Daoy (cell line): ENCODE measurements at regions not wholly inside any gene's neighbourhood (a gene's known extent, or its start where the extent isn't known, plus 50 kb on each side); places are given as distances from the start of the nearest gene placed in this dataset.
"Not testable (repeated sequence)": the region's sequence is repeated elsewhere in the genome, so short reads cannot be mapped to it uniquely, and the experiment has no call there.

Experiments used
- DNase-seq: peaks from one replicate; pipeline ENCODE4 v3.0.0-alpha.2; 2015; ENCODE audit warnings: low read depth

DNA sequence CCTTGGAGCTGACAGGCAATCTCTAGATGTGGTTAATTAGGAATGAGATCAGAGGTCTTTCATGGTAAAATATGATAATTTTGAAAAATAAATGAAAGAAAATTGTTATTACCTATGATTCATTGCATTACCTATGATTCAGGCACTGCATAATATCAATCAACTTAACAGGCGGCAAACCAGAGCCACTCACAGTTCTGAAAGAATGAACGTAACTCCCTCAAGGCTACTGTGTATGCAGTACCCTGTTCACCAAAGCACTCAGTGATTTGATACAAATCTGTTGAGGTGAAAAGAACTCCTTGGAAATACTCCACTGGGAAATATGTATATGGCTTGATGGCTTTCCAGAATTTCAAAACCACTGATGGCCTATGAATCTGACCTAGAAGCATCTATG lies 398.9 kb downstream of the ACTL7B start:
- DNase-seq = no peak

DNA sequence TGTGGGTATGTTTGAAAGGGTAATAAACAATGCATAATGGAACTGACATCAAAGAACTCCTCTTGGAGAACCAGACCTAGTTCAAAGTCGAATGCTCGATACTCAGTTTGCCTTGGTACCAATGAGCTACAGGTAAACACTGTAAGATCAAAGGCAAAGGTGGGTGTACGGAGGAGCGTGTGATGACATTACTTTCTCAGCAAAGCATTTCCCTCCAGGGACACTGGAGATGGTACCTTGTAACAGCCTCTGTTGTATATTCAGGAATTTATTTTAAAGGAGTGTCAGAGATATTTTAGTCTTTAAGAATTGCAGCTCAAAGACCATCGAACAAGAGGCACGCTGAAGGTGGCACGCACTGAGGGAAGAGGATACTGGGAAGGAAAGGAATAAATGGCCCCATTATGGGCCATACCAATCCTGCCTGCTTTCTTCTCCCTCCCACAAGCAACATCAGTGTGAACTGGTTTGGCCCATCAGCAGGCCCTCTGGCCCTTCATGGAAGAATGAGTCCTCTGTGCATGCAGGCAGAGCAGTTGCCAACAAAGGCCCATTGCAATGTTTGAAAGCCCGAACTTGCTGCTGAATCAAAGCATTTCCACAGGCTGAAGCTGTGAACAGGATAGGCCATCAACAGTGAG lies 410.2 kb downstream of the ACTL7B start:
- DNase-seq = no peak

DNA sequence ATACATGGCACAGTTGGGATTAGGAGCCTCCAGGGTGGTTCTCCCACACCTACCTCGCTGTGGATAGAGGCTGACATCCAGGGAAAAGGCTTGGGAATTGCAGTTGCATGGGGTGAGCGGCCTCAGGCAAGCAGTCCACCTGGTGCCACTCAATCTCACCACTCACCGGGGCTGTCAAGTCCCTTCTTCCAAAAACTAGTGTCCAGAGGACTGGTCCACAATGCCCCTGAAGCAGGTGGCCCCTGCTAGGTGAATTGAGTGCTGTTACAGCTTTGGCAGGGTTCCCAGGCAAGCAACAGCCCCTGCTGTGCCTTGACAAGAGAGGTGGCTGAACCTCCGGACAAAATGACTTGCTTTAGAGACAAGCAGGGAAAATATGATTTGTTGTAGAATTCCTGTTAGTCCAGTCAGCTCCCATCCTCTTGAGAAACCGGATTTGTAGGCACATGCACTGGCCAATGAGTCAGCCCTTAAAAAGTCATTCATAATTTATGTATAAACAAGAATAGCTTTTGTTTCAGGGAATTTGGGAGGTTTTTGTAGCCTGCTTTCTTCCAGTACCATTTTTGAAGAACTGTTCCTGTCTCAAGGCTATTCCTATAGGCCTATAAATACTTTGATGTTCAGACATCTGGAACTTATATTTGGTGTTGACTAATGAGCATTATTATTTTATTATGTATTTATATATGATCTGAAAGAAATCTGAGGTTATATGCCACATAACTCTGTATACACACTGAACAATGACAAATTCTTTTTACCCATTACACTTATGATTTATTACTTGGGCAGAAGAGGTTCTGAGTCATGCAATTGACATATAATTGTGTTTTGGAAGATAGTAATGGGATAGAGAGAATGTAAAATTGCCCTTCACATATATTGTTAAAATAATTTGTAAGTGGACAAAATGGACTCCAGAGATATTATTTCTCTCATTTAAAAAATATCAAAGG lies 411.1 kb downstream of the ACTL7B start:
- DNase-seq = peak; percentile 84

DNA sequence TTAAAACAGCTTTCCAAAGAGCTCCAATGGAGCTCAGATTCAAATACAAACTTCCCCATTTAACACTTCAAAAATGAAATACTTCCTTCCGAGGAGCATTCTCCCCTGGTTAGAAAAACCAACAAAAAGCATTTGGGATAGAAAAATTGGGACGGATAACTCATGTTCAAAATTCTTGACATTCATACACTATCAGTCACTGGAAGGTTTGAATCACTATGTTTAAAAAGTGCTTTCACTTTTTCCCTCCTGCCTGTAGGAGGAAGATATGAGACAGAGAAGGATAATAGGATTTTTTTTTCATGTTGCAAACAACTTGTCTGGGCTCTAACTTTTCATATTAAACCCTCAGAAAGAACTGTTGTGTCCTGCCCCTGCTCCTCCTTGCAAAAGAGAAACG lies 412.0 kb downstream of the ACTL7B start:
- peak; percentile 50 for DNase-seq

DNA sequence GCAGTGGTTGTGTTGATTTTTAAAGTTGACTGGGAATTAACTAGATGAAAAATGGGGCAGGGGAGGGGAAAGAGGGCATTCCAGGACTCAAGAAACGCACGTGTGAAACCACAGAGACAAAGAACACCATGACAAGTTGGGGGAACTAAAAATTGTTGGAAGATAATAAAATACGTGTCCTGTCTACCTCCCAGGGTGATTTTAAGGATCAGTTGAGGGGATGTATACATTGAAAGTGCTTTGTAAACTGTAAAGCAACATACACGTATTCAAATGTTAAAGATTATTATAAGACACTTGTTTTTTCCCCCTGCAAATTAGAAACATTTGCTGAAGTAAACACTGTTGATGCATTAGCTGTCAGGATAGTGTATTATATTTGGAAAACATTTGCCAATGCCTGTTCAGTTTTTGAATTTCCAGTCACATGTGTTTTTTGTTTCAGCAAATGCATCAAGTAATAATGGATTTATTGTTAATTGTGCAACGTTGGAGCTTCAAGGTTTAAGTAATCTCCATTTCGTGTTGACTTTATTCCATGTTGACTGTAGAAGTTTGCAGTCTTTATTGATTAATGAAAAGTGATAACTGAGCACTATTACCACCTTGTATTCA lies 412.7 kb downstream of the ACTL7B start:
- no peak for DNase-seq

DNA sequence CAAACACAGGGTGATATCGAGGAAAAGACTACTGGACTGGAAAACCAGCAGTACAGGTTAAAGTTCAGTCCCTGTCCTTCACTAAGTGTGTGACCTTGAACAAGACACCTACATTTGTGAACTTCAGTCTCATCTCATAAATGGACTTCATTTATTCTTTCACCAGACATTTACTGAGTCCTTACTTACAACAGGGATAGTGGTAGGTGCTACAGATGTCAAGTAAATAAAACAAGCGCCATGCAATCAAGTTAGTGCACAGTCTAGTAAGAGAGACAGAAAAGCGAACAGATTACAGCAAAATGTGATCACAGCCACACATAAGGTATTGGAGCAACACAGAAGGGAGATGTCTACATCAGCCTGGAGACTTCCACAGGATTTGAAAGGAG lies 413.2 kb downstream of the ACTL7B start:
- DNase-seq = no peak

DNA sequence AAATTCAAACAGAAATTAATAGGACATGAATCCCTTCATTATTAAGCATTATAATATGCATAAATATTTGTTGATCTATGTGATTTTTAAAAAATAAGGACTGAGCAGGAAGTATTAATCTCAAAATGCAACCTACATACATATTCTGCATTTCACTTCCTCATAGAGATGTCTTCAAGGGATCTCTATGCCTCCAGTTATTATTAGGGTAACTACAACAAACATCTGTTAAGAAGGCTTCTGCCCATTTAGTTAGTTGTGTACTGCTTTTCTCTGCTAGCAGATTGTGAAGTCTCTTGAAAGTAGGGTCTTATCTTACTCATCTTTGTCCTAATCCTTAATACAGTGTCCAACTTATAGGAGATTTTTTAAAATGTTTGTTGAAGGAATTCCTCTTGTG lies 414.1 kb downstream of the ACTL7B start:
- no peak for DNase-seq

DNA sequence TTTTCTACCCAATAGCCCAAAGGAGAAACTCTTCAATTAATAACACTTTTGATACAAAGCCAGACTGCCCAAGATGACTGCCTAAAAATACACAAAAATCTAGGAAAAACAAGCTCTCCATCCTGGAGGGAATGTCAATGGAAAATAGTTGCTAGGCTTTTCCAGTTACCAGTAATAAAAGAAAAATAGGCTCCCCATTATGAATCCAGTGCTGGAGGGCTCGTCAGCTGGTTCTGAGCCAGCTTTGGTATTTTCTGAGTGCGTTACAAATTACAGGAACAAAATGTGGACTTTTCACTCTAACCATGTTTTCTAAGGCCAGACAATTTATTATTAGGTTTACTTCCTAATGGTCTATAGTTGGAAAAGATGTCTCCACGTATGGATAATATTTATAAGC lies 414.5 kb downstream of the ACTL7B start:
- DNase-seq = no peak

DNA sequence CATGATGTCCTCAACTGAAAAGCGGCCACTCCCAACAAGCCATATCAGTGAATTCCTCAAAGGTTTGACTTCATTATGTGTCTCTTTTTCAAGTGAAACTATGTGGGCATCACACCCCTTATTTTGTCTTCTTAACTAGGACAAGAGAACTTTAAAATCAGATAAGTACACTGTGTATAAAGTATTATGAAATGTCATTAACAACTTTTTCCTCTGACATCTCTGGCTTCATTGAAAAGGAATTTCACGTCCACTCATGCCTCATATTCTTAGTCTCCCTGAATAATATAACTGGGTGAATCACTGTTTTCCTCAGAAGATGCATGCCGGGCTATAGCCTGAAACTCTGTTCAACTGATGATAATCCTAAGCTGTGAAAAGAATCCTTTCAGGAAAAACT lies 415.8 kb downstream of the ACTL7B start:
- peak; percentile 23 for DNase-seq

DNA sequence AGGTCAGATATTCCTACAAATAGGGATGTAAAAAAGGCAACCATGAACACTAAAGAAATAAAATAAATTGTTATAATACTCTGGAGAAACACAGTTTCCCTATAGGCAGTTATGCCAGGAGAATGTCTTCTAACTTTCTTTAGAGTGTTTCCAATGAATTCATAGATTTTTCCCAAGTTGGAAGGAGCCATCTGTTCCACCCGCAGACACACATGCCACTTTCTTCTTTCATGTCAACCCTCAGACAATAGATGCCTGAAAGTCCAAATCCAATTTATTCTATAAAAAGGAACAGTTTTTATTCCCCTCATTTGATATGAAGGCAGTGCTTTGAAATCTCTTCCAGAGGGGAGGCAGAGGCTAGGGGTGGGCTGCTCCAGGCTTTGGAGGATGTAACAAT lies 418.1 kb downstream of the ACTL7B start:
- no peak for DNase-seq

DNA sequence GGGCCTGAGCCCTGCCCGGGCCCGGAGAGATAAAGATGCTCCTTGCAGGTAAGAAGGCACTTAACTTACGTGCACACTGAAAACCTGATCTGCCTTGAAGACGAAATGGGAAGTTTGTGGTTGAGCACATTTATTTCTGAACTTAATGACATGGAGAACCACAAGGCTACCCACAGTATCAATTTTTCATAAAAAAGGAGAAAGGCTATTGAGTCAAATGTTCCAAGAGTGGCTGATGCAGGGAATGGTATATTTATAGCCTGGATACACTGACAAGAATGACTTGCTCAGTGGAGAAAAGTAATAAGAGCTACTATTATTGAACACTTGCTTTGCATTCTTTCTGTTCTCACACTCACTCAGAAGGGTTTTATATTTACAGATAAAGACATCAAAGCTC lies 419.3 kb downstream of the ACTL7B start:
- DNase-seq = no peak

DNA sequence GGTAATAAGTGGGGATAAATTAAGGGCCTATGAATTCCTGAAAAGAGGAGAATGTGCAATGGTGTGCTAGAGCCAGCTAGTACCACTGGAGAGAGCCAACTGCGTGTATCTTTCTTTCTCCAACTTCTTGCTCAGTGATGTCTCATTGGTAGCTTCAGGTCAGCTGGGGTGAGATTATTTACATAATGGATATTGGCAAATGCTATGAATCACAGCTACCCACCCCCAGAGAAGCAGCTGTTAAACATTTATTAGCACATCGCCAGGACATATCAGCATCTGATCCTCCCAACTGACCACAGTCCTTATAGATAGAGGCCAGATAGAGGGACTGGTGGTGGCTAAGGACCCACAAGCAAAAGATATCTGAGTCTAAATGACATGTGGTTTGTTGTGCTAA lies 421.3 kb downstream of the ACTL7B start:
- no peak for DNase-seq

DNA sequence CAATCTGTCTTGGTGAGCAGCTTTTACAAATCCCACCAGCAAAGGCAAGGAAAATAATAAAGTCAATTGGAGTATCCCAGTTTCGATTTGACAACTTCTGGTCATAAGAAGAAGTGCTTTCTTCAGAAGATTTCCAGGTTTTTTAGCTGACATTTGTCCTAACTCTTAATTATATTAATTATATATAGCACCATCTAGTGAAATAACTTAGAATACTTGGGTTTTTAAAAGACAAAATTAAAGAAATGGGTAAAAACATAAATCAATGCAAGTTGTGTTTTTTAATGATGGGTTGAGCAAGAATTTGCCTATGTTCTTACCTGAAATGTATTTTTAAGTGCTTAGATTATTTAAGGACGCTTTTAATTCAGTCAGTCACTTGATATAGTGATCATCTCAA lies 421.8 kb downstream of the ACTL7B start:
- no peak for DNase-seq

DNA sequence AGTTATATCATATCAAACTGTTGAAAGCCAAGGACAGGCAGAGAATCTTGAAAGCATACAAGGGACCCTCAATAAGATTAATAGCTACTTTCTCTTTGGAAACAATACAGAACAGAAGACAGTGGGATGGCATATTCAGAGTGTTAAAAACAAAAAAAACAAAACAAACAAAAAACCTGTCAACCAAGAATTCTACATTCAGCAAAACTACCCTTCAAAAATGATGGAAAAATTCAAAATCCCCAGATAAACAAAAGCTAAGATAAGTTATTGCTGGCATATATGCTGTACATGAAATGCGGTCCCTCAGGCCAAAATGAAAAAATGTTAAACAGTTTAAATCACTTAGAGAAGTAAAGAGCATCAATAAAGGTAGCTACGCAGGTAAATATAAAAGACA lies 425.1 kb downstream of the ACTL7B start:
- DNase-seq = no peak

DNA sequence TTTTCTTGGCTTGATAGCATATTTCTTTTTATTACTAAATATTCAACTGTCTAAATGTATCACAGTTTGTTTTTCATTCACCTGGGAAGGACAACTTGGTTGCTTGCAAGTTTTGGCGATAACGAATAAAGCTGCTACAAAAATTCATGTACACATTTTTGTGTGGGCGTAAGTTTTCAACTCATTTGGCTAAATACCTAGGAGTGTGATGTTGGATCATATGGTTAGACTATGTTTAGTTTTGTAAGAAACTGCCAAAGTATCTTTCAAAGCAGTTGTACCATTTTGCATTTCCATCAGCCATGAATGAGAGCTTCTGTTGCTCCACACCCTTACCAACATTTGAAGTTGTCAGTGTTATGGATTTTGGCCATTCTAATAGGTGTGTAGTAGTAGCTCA lies 428.0 kb downstream of the ACTL7B start:
- no peak for DNase-seq

DNA sequence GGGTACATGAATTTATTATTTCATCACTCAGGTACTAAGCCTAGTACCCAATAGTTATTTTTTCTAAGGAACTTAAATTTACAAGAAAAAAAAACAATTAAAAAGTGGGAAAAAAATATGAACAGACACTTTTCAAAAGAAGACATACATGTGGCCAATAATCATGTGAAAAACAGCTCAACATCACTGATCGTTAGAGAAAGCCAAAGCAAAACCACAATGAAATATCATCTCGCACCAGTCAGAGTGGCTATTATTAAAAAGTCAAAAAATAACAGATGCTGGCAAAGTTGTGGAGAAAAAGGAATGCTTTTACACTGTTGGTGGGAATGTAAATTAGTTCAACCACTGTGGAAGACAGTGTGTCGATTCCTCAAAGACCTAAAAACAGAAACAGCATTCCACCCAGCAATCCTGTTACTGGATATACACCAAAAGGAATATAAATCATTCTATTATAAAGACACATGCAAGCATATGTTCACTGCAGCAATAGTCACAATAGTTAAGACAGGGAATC lies 429.3 kb downstream of the ACTL7B start:
- DNase-seq = not testable (repeated sequence)

DNA sequence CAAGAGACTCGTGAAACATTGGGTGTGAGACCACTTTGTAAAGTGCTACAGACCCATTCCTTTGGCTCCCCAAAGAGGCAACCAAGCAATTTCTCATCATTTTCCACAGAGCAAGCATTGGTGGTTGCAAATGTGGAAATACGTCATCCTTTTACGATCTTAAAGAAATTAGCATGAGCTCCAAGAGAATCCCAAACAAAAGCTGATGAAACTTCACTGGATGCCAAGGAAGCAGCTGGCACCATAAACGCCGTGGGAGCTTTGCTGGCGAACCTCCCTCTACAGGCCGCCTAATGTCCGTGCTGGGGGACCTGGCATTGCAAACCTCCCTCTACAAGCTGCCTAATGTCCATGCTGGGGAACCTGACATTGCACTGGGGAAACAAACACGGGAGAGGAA lies 432.4 kb downstream of the ACTL7B start:
- no peak for DNase-seq

DNA sequence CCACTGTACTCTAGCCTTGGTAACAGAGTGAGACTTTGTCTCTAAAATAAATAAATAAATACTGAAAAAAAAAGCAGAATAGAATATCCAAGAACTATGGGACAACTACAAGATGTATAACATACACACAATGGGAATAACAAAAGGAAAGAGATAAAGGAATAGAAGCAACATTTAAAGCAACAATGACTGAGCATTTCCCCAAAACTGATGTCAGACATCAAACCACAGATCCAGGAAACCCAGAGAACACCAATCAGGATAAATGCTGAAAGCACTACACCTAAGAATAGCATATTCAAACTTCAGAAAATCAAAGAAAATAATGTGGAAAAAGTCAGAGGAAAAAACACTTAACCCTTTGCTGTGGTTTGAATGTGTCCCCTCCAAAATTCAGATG lies 436.4 kb downstream of the ACTL7B start:
- no peak for DNase-seq

DNA sequence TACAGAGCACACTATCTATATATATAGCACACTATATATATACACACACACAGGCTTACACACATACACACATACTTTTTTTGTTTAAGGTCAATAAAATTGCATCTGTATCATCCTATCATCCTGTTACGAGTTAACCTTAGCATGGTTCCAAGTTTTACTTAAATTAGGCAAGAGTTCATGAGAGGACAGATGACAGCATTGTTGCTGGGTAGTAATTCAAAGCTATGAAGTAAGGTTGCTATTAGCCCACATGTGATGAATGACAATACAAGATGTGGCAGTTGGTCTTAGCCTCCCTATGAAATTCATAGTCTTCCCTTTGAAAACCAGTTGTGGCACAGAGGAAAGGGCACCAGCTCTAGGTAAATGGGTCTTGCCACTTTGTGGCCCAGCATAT lies 438.1 kb downstream of the ACTL7B start:
- no peak for DNase-seq

DNA sequence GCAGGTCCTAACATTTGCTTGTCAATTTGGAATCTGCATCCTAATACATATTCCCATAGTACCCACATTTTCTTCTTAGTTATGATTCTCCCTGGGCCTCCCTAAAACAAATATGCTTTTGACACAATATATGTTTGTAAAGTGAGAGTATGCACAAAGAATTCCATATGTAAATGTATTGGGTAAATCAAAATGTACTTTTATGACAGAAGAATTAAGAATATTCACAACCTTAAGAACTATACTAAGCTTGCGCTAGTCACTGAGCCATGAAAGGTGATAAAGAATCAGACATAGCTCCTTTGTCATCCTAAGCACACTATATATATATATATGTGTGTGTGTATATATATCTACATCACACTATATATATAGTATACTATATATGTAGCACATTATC lies 438.5 kb downstream of the ACTL7B start:
- DNase-seq = no peak

DNA sequence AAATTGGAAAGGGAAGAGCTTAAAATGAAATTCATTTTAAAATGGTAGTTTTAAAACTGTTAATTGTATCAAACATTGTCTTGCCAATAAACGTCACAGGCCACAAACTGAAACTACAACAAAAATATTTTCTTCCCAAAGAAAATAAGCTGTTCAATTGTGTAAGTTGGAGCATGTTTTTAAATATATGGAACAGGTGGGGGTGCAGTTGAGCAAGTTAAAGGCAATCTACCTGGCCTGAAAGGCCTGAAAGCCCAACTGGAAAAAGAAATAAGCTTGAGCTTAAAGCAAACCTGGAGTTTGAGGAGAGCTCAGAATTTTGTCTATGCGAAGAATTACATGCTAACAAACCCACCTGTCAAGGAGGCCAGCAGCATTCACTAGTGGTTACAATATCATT lies 439.5 kb downstream of the ACTL7B start:
- peak; percentile 18 for DNase-seq

DNA sequence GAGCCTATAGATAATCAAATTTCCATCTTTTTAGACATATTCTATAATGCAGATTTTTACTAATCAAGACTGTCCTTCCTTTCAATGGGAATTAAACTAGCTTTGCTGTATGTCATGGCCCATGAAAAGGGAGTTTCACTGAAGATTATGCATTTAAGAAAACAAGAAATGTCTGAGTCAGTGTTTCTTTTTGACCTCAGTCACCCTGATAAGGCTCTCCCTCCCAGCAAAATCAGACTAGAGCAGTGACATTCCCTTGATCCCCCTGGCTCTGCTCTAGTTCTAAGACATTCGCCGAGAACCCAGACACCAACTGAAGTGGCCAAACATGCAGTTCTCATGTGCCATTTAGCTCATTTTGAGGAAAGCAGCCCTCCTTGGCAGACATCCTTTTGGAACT lies 442.0 kb downstream of the ACTL7B start:
- DNase-seq = no peak

DNA sequence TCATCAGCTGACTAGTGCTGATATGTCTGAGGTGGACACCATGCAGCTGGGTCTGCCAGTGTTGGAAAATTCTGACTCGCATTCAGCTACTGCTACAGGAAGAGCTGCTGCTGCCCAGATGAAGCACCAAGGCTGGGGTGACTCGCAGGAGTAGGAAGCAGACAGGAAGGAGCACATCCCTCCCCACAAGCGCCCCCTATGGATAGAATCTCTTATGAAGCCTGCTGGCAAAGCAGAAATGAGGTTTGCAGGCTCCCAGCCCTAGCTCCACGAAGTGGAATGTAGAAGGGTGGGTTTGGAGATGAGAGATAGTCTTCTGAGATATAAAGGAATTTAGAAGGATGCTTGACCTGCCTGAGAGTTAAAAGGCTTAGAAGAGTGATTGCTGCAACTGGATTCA lies 443.0 kb downstream of the ACTL7B start:
- peak; percentile 16 for DNase-seq
